GM19397 (cell line): ENCODE measurements at regions not wholly inside any gene's neighbourhood (a gene's known extent, or its start where the extent isn't known, plus 50 kb on each side); places are given as distances from the start of the nearest gene placed in this dataset.
"Not testable (repeated sequence)": the region's sequence is repeated elsewhere in the genome, so short reads cannot be mapped to it uniquely, and the experiment has no call there.

Experiments used
- ATAC-seq: cut with Tn5 transposase; IDR thresholded peaks from one replicate; pipeline ENCODE4 v1.9.1; 2021; ENCODE audit warnings: mild to moderate bottlenecking, moderate library complexity; ENCODE audit not compliant: unreplicated experiment

DNA sequence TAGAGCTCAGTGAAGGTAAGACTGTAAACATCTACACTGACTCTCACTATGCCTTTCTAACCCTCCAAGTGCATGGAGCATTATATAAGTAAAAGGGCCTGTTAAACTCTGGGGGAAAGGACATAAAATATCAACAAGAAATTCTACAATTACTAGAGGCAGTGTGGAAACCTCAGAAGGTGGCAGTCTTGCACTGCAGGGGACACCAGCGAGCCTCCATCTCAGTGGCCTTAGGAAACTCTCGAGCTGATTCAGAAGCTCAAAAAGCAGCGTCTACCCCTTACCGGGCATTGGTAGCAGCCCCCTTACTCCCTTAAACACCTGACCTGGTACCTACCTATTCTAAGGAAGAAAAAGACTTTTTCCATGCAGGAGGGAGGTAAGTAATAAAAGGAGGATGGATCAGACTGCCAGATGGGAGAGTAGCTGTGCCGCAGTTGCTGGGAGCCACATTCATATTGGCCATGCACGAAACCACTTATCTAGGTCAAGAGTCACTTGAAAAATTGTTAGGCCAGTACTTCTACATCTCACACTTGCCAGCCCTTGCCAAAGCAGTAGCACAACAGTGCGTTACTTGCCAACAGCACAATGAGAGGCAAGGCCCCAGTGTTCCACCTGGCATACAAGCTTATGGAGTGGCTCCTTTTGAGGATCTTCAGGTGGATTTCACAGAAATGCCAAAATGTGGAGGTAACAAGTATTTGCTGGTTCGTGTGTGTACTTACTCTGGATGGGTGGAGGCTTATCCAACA lies 258.8 kb upstream of the PRKX start:
- not testable (repeated sequence) for ATAC-seq

GRCh38 chrX:3968749-3969148 lies 255.3 kb upstream of the PRKX start:
- ATAC-seq, result no peak

DNA sequence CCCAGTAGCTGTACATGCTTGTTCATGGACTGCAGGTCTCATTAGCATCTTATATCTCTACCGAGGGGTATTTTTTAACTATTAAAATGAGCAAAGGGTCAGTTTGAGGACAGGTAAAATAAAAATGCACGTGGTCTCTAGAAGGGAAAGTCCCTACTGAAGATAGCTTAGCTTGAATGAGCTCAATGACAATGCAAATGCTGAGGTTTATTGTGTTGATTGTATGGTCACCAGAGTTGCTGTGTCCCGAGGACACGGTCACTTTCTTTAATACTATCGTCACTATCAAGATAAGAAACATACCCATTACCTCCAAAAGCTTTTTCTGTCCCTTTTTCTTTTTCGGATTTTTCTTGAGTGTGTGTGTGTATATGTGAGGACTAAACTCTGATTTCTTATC lies 250.5 kb upstream of the PRKX start:
- ATAC-seq, result peak; percentile 85

GRCh38 chrX:3962511-3963311 lies 249.3 kb upstream of the PRKX start:
- no peak for ATAC-seq

DNA sequence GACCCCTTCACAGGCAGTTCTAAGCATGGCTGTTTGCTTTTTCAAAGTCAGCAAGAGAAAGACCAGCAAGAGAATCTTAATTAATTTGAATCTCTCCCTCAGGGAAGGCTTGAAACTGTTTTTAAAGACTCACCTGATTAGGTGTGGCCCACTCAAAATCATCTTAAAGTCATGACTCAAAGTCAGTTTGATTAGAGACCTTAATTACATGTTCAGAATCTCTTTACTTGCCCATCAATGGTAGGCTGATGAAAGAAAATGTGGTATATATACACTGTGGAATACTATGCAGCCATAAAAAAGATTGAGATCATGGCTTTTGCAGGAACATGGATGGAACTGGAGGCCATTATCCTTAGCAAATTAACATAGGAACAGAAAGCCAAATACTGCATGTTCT lies 247.5 kb upstream of the PRKX start:
- no peak for ATAC-seq

DNA sequence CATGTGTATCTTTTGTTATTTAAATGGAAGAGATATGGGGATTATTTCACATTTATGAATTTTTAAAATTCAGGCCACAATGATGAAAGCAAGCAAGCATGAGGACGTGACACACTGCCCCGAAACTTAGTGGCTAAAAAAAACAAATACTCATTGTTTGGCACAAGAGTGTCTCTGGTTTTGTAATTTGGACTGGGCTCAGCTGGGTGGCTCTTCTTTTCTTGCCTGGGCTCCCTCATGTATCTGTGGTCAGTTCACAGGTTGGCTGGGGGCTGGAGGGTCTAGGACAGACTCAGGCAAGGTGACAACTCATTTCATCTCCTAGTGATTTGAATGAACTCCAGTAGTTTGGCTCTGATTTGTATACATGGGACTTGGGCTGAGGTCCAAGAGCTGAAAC lies 238.4 kb upstream of the PRKX start:
- ATAC-seq, result no peak

DNA sequence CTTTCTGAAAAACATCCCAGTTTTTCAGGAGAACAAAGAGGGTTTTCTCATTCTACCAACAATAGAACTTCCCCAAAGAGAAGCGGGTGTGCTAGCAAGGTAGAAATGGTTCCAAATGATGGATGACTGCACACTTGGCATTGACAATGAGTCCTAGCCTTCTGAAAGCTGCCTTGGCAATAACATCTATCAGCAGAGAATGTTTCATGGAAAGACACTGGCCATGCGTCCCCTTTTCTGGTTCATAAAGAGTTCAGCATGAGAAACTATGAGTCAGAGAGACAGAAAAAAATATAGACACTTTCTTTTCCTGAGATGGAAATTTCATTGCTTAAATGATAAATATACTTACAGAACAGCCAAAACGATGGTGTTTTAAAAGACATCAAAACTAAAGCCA lies 236.9 kb upstream of the PRKX start:
- ATAC-seq, result no peak

DNA sequence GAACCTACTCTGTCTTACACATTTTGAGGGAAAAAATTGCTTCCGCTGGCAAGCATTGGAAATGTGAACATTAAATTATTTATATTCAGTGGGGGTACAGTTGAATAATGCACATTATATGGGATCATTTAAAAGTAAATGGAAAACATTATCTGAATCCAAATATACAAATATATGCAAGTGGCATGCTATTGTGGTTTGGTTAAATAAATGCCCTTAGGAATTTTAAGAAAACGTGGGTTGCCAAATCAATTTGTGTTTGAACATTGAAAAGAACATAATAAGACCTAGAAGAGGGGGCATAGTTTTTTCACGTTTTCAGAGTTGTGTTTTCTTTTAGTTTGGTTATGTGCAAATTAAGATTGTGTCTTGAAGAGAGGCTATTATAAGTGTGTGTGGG lies 230.5 kb upstream of the PRKX start:
- ATAC-seq, result no peak

GRCh38 chrX:3940000-3940610 lies 226.7 kb upstream of the PRKX start:
- ATAC-seq, result no peak

GRCh38 chrX:3938587-3938986 lies 225.1 kb upstream of the PRKX start:
- no peak for ATAC-seq

DNA sequence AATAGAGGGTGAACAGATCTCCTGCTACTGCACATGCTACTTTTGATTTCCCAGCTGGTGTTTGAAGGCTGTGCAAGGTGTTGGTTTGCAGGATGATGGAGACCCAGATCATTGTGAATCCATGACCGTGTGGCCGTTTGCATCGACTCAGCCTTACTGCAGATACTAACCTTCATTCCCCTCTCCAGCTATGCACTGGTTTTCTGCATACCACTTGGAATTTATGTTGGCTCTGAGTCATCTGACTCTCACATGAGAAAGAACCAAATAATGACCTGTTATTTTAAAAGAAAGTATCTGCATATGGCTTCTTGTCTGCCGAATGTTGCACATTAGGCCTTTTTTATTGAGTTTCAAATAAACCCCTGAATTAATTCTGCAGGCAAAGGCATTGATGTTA lies 221.7 kb upstream of the PRKX start:
- not testable (repeated sequence) for ATAC-seq

- peak; percentile 98 for ATAC-seq
Measured at GRCh38 chrX:3920424-3921017, 207.1 kb upstream of the PRKX start.

GRCh38 chrX:3919668-3920423 lies 206.4 kb upstream of the PRKX start:
- peak; percentile 38 for ATAC-seq

- ATAC-seq, result not testable (repeated sequence)
Measured at GRCh38 chrX:3914813-3915212, 201.4 kb upstream of the PRKX start.

- not testable (repeated sequence) for ATAC-seq
Measured at GRCh38 chrX:3914059-3914458, 200.6 kb upstream of the PRKX start.

DNA sequence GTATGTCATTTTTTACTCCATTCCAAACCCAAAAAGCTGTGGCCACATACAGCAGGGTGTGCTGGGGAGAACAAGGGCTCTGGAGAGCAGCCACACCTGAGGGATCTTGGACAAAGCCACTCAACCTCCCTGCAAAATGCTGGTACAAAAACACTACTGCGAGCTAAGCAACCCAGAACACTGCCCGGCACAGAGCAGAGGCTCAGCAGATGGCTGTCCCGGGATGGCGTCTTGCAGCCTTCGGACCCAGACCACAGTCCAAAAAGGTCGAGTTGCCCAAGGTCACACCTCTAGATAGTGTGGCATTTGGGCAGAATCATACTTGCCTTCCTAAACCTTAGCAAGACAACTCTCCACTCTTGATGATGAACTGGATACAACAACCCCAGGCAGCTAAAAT lies 197.6 kb upstream of the PRKX start:
- ATAC-seq, result not testable (repeated sequence)

GRCh38 chrX:3910611-3911010 lies 197.2 kb upstream of the PRKX start:
- not testable (repeated sequence) for ATAC-seq

GRCh38 chrX:3905522-3906258 lies 192.2 kb upstream of the PRKX start:
- not testable (repeated sequence) for ATAC-seq

DNA sequence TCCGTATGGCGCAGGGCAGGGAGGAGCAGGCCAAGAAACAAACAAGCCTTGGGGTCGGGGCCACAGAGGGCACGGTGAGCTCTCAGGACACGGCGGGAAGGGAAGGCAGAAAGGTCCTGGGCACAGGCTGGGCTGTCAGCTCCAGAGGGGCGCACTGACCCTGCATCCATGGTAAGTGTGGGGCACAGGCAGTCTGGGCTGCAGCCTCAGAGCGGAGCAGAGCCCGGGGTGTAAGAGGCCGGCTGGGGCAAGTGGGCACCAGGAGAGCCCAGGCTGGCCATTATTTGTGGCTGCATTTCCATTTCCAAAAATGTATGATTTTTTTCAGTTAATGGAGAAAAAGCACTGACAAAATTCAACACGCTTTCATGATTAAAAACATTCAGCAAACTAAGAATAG lies 188.8 kb upstream of the PRKX start:
- ATAC-seq, result not testable (repeated sequence)

GRCh38 chrX:3896755-3897154 lies 183.3 kb upstream of the PRKX start:
- not testable (repeated sequence) for ATAC-seq
